Nephron progenitor cell (in vitro differentiated cells): ENCODE measurements at regions not wholly inside any gene's neighbourhood (a gene's known extent, or its start where the extent isn't known, plus 50 kb on each side); places are given as distances from the start of the nearest gene placed in this dataset.

Experiments
- DNase-seq: peaks from one replicate; pipeline ENCODE4 v3.0.0; 2021
- H3K27ac Mint-ChIP-seq: 2 replicates; pipeline ENCODE4 v1.8.0; 2021; ENCODE audit warnings: mild to moderate bottlenecking, moderate library complexity, mixed read lengths
- H3K27me3 Mint-ChIP-seq: 2 replicates; pipeline ENCODE4 v1.8.0; 2021; ENCODE audit warnings: mild to moderate bottlenecking, low read depth, mixed read lengths; ENCODE audit not compliant: poor library complexity
- H3K36me3 Mint-ChIP-seq: 2 replicates; pipeline ENCODE4 v1.8.0; 2021; ENCODE audit warnings: low read depth, mixed read lengths
- H3K4me1 Mint-ChIP-seq: 2 replicates; pipeline ENCODE4 v1.8.0; 2021; ENCODE audit warnings: mixed read lengths
- H3K4me3 Mint-ChIP-seq: 2 replicates; pipeline ENCODE4 v1.8.0; 2021; ENCODE audit warnings: mild to moderate bottlenecking, moderate library complexity, mixed read lengths
- H3K9me3 Mint-ChIP-seq: 2 replicates; pipeline ENCODE4 v1.8.0; 2021; ENCODE audit warnings: mild to moderate bottlenecking, moderate library complexity, mixed read lengths
- TF ChIP-seq, protein P1 (sequence below): fragments of 200-600 bp; sonication (generic); IDR thresholded peaks from 2 replicates; pipeline ENCODE4 v1.5.0; 2021; ENCODE audit warnings: antibody characterized with exemption

DNA sequence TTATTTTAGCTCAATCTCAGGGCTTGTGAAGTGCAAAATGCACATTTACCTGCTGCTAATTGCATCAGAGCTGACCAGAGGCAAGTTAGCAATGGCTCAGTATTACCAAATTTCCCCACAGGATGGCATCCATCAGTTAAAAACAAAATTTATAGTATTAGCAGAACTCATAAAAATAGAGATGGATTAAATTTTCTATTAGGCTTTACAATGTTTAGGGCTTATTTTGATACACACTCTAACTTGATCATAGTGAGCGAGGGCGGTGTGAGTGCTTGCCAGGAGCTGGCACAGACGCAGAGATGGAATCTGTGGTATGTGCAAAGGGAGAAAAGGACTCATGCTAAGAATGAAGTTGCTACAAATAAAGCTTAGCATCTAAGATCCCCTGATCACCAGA, 241.0 kb downstream of the NSUN3 start:
- H3K4me1 Mint-ChIP-seq: peaks cover 22% of the 10 kb centered on the region
- H3K36me3 Mint-ChIP-seq: no peaks in the 10 kb centered on the region
- peaks cover 7% of the 10 kb centered on the region for H3K9me3 Mint-ChIP-seq
- H3K27me3 Mint-ChIP-seq: no peaks in the 10 kb centered on the region
- H3K4me3 Mint-ChIP-seq: no peak overlapping the region
- TF ChIP-seq, protein P1, sequence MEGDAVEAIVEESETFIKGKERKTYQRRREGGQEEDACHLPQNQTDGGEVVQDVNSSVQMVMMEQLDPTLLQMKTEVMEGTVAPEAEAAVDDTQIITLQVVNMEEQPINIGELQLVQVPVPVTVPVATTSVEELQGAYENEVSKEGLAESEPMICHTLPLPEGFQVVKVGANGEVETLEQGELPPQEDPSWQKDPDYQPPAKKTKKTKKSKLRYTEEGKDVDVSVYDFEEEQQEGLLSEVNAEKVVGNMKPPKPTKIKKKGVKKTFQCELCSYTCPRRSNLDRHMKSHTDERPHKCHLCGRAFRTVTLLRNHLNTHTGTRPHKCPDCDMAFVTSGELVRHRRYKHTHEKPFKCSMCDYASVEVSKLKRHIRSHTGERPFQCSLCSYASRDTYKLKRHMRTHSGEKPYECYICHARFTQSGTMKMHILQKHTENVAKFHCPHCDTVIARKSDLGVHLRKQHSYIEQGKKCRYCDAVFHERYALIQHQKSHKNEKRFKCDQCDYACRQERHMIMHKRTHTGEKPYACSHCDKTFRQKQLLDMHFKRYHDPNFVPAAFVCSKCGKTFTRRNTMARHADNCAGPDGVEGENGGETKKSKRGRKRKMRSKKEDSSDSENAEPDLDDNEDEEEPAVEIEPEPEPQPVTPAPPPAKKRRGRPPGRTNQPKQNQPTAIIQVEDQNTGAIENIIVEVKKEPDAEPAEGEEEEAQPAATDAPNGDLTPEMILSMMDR: no peak
- DNase-seq: no peak
- H3K27ac Mint-ChIP-seq: no peak overlapping the region

DNA sequence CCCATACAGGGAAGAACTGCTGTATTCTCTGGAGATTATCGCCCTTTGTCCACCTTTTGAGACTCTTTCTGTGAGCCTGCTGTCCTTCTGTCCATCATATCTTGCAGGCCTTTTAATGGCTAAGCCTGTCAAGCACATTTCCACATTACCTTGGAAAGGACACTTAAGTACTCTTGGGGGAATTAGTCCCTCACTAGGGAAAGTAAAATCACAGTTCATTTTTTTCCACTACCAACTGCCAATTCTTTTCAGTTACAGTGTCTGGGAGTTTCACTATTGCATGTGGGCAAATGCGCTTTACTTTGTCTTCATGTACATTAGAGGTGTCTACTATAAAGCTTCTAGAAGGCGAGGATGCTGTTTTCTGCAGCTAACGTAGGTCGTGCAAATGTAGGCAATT, 242.1 kb downstream of the NSUN3 start:
- TF ChIP-seq, protein P1: no peak
- DNase-seq: no peak
- no peak overlapping the region for H3K4me3 Mint-ChIP-seq
- peaks cover 22% of the 10 kb centered on the region for H3K4me1 Mint-ChIP-seq
- H3K27ac Mint-ChIP-seq: no peak overlapping the region
- no peaks in the 10 kb centered on the region for H3K36me3 Mint-ChIP-seq
- no peaks in the 10 kb centered on the region for H3K27me3 Mint-ChIP-seq
- peaks cover 7% of the 10 kb centered on the region for H3K9me3 Mint-ChIP-seq

DNA sequence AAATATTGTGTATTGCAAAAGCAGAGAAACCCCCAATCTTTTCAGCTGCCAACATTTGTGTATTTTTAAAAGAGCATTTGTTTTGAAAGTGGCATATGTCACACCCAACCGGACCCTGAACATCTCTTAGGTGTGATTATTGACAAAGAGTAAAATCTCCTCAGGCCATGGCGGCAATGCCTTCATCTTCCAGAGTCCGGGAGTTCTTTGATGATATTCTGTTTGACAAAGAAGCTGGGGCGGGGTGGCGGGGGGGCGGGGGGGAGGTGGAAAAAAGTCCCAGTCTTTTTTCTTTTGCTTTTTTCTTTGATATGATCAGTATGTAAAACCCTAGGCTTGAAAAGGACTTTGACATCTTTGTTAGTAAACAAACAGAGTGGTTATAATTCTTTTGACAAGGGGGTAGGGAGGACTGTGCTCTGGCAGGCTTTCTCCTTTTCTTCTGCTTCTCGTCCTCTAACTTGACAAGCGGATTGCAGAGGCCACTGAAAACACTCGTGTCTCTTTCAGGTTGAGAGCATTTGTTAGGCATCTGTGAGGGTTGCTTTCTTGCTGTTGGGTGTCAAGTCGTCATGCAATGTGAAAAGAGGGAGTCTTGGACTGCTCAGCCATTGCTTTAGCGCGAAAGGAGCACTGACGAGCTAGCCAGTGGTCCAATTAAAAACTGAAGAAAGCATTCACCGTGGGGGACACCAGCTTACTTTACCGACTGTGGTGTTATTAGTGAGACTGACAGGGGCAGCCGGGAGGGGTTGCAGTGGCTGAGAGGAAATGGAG, 243.2 kb downstream of the NSUN3 start:
- no peaks in the 10 kb centered on the region for H3K27me3 Mint-ChIP-seq
- peak overlapping the region; percentile 43 for H3K4me3 Mint-ChIP-seq

DNA sequence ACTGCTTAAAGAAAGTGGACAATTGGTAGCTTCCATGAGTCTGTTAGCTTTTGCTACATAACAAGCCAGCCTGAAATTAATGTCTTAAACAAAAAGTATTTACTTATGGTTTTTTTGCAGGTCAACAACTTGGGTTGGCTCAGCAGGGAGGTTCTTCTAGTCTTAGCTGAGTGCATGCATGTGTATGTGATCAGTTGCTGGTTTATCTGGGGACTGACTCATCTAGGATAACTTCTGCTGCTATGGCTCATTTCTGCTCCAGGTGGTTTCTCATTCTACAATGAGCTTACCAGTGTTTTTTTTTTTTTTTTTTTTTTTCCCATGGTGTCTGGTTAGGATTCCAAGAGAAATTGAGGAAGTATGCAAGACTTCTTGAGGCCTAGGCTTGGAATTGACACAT, 244.7 kb downstream of the NSUN3 start:
- Mint-ChIP-seq H3K27me3 (no peaks in the 10 kb centered on the region), H3K27ac (no peak overlapping the region), H3K9me3 (peaks cover 7% of the 10 kb centered on the region), H3K4me1 (peaks cover 22% of the 10 kb centered on the region), H3K36me3 (no peaks in the 10 kb centered on the region), H3K4me3 (no peak overlapping the region)
- DNase-seq: no peak
- TF ChIP-seq, protein P1: no peak

More for the DNA sequence above, 243.2 kb downstream of the NSUN3 start:
- Mint-ChIP-seq H3K27ac (peak overlapping the region; percentile 29), H3K9me3 (peaks cover 7% of the 10 kb centered on the region), H3K4me1 (peaks cover 22% of the 10 kb centered on the region), H3K36me3 (no peaks in the 10 kb centered on the region)
- TF ChIP-seq, protein P1: no peak
- peak; percentile 5 for DNase-seq

DNA sequence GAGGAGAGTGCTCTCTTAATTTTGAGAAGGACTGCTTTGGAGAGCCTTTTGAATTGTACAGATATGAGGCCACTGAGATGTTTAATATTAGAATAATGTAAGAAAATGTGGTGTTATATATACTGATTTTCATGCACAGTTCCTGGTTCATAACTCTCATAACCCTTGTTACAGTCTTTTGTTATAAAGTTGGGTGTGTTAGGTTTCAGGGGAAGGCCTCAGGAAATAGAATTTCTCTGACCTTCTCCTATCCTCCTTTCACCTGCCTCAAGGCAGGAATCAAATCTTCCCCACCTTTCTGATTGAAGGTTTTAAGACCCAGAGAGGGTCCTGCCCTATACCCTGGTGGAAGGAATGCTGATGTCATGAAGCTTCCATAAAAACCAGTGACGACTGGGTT, 245.9 kb downstream of the NSUN3 start:
- H3K27ac Mint-ChIP-seq: no peak overlapping the region
- DNase-seq: no peak
- H3K4me1 Mint-ChIP-seq: peaks cover 22% of the 10 kb centered on the region
- TF ChIP-seq, protein P1: no peak
- H3K36me3 Mint-ChIP-seq: no peaks in the 10 kb centered on the region
- H3K9me3 Mint-ChIP-seq: peaks cover 7% of the 10 kb centered on the region
- H3K27me3 Mint-ChIP-seq: no peaks in the 10 kb centered on the region
- no peak overlapping the region for H3K4me3 Mint-ChIP-seq
